Body of pancreas (tissue), 4 donors: ENCODE measurements at regions not wholly inside any gene's neighbourhood (a gene's known extent, or its start where the extent isn't known, plus 50 kb on each side); places are given as distances from the start of the nearest gene placed in this dataset.

Source experiments
- CTCF ChIP-seq, 7 experiments: fragments of 450-650 bp in 4 of 7; fragments of 200-600 bp in 3 of 7; sonication (generic) in 3 of 7; IDR thresholded peaks; one replicate each; pipeline ENCODE4 v1.5.1; 2016 to 2019; ENCODE audit warnings: antibody characterized with exemption in 7 of 7
- POLR2A ChIP-seq, 3 donors: fragments of 450-650 bp; IDR thresholded peaks; one replicate each; pipeline ENCODE4 v1.6.1; 2016; ENCODE audit warnings: antibody characterized with exemption in 3 of 3, mild to moderate bottlenecking in 2 of 3

- TF ChIP-seq CTCF (IDR thresholded peaks at IDR 0.05) (no peak), POLR2A (IDR thresholded peaks at IDR 0.05) (no peak)
Measured at GRCh38 chr21:35779167-35779566, 281.2 kb downstream of the SETD4 start.
